ENCODE measurements at regions not wholly inside any gene's neighbourhood (a gene's known extent, or its start where the extent isn't known, plus 50 kb on each side); places are given as distances from the start of the nearest gene placed in this dataset.
"Not testable (repeated sequence)": the region's sequence is repeated elsewhere in the genome, so short reads cannot be mapped to it uniquely, and the experiment has no call there.

DNA sequence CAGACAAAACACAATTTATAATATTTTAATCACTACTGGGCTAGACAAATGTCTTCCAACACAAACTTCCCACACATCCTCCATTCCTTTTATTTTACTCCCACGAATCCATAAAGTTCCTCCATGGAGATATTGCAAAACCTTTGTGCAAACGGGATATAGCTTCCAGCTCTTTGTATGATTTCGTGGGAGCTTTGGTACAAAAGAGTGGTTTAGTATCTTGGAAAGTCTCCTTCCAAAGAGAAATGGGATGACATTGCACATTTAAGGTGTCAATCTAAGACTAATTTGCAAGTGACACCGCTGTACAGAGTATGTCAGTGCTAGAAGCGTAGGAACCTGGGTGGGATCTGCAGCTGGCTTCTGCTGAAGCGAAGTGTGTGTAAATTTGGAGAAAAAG is 455.2 kb upstream of the RUNX1 start:
- no peak for DNase-seq (ENCODE audit: low spot score)

DNA sequence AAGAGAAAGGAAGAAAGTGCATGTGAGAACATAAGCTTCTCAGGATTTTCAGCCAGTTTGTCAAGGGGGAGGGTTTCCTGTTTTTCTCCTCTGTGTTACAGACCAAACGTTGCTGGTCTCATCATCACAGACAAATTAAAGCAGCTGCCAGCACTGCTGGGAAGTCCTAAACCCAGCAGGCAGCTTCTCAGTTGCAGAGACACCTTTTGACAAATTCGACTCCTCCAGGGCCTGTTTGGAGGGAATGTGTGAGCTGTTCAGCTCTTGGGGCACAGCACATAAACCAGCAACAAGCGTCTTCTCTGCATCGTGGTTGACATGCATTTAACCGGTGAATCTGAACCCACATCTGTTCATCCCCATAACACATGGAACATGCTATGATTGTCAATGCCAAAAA is 454.6 kb upstream of the RUNX1 start:
- DNase-seq (ENCODE audit: low spot score), result no peak

DNA sequence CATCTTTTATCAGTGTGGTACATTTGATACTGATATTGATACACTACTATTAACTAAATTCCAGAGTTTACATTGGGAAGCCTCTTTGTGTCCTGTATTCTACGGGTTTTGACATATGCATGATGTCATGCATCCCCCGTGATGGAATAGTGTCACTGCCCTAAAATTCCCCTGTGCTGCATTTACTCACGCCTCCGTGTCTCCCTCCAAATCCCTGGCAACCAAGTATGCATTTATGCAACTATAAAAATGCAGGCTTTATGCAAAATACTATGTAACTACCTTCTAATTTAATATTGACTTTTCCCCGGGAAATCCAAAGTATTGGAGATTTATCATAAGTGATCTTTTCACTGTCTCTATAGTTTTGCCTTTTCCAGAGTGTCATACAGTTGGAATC is 453.7 kb upstream of the RUNX1 start:
- DNase-seq (ENCODE audit: low spot score), result no peak

GRCh38 chr21:35497522-35497921 is 448.4 kb upstream of the RUNX1 start:
- DNase-seq (ENCODE audit: low spot score), result not testable (repeated sequence)

DNA sequence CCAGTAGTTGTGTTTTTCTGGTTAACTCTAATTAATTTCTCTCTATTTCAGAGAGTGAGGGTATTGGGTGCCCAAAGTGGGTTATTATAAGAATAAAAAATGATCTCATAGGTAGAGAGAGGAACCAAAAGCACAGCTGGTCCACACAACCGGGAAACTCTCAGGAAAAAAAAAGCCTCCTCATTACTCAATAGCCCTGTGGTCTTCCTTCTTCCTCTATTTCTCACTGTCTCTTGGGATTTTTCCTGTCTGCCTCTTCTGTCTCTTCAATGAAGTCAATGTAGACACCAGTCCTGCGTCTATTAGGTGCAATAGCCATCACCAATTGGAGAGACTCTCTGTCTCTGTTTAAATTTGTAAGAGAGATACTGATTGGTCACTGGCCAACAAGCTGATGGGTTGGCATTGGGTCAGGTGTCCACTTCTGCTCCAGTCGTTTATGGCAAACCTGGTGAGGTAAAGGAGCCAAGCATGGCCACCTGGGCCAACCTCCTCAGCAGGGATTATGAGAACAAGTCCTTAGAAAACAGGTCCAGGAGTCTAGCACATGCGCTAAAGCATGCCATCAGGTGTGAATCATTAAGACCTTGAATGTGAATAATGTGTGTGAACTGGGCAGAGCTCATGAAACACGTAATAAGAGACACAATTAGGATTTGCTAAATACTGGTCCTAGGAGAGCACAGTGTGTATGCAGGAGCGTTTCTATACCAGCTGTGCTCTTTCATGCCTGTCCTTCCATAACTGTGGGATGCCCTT is 443.0 kb upstream of the RUNX1 start:
- DNase-seq (ENCODE audit: low spot score), result no peak

DNA sequence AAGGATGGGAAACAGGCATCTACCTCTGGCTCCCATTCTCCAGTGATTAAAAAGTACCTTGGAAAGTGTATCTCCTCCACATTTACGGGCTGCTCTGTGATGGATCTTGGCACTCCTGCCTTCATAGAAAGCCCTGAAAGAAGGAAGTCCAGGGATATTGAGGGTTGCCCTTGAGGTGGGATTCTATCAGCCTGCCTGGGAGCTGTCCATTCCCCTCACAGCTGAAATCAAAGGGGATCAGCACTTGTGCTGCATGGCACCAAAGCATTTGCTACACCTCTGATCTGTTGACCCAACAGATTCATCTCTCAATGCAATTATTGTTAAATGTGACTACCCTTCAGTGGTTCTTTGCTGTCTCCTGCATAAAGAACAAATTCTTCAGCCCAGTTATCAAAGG is 442.0 kb upstream of the RUNX1 start:
- DNase-seq (ENCODE audit: low spot score), result no peak

GRCh38 chr21:35489389-35489980 is 440.4 kb upstream of the RUNX1 start:
- DNase-seq (ENCODE audit: low spot score), result no peak

GRCh38 chr21:35488946-35489345 is 439.8 kb upstream of the RUNX1 start:
- DNase-seq (ENCODE audit: low spot score), result no peak

- no peak for DNase-seq (ENCODE audit: low spot score)
These were observed 436.3 kb upstream of the RUNX1 start for GRCh38 chr21:35485364-35485763.

- no peak for DNase-seq (ENCODE audit: low spot score)
These were observed 435.7 kb upstream of the RUNX1 start for GRCh38 chr21:35484851-35485250.

DNA sequence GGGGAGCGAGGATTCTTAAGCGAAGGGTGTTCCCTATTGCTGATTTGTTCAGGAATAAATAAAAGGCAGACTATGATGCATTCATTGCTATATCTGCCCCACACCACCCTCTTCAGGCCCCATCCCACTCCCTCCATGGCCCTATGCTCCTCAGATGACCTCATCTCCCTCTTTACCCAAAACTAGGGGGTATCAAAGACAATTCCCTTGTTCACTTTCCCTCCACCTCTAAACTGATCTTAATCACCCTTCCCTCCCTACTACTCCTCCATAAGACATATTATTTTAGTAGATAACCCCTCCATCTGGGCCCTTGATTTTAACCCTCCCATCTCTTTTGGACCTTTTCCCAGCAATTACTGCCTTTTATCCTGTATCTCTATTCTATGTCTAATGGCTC is 434.9 kb upstream of the RUNX1 start:
- DNase-seq (ENCODE audit: low spot score), result no peak

DNA sequence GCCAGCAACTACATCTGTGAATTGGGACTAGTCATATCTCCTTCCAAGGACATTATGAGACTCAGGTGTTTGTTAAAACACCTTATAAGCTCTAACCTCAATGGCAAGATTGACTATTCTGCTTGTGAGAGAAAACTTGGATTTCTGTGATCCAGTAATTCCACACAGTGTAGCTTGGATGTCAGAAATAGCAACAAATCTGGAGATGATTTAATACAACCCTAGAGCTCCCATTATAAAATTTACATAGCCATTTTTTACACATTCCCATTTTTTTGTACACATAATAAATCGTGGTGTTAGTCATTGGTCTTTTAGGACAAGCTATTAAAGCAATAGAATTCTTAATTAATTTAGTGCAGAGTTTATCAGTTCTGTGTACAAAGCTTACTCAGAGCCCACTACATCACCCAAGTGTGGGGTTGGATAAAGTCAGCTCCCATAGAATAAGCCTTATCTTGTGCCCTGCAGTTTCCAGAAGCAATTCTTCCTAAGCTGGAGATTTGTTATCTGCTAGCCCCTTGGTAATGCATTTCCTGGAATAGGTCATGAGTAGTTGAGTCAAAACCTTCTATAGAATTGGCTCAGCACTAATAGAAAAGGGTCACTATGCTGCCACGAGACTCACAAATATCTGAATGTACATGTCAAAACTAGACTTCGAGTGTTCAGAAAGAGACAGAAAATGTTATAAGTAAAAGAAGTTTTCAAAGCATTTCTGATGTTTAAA is 434.0 kb upstream of the RUNX1 start:
- DNase-seq (ENCODE audit: low spot score), result no peak

GRCh38 chr21:35482096-35482495 is 433.0 kb upstream of the RUNX1 start:
- no peak for DNase-seq (ENCODE audit: low spot score)

DNA sequence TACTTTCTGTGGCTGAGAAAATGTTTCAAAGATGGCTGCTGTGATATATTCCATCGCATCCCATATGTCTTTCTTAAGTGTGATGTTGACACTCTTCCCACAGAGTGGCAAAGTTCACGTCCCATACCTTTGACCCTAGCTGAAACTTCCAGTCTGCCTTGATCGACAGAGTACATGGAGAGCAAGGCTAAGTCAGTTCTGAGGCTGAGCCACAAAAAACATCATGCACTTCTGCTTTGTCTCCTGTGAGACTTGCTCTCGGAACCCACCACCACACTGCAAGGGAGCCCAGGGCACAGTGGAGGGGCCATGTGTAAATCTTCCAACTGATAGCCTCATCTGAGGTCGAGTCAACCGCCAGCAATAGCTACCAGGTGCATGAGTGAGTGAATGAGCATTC is 431.9 kb upstream of the RUNX1 start:
- no peak for DNase-seq (ENCODE audit: low spot score)

DNA sequence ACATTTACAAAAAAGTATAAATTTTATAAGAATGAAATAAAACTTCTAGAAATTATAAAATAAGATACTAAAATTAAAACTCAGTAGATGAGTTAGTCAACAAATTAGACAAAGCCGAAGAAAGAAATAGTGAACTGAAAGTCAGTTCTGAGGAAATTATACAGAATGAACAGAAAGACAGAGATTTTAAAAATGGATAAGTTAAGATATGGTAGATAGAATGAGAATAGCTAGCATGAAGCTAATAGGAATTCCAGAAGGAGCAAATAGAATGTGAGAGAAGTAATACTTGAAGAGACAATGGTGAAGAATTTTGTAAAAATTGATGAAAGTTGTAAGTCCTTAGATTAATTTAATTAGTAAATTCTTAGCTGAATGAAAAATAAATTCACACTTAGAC is 430.4 kb upstream of the RUNX1 start:
- DNase-seq (ENCODE audit: low spot score), result no peak

DNA sequence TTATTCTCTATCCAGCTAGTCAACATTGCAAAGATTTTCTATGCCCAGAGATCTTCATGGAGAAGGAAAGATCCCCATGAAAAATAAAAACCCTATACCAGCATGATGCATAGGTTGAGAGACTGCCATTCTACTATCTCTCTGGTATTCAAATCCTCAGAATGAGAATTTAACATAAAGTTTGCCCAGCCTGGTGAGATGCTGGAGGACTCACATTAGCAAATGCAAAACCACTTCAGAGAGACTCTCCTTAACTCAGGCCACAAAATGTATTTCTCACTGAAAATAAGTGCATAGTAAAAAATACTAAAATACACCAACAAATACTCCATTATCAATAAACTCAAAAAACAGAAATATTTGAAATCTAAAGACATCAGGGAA is 430.0 kb upstream of the RUNX1 start:
- DNase-seq (ENCODE audit: low spot score), result no peak

DNA sequence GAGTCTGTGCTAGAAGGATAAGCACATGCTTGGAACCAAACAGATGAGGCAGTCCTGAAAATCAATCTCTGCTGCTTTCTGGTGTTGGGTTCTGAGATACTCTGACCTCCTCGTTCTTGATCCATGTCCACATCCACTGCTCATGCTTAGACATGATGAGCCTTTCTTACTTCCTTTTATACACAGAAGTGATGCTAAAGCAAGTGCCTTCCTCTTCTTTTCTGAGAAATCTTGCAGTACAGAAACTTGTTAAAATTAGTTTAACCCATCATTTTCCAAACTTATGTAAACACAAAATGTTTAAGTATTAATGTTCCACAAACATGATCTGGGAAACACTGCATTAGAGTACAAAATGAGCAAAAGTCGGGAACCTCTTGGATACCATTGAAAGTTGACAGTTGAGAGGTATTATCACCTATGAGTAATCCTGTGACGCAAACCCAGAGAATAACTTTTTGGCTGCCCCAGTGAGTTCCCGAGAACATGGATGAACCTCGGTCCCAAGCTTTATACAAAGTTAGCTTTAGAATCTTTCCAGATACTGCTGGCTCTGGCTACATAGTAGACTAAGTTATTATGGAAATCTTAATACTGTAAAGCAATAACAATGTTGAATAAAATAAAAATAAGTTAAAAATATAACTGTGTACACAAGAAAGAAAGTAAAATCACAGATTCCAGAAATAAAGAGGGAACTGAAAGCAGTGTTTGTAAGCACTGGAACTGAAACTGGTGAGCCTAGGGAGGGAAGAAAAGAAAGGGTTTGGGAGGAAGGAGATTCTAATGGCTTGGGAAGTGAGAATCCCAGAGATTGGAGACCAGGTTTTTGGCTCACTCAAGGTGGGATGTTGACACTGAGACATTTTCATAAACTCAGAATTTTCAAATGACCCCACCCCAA is 429.3 kb upstream of the RUNX1 start:
- no peak for DNase-seq (ENCODE audit: low spot score)

GRCh38 chr21:35477622-35478021 is 428.5 kb upstream of the RUNX1 start:
- DNase-seq (ENCODE audit: low spot score), result no peak

DNA sequence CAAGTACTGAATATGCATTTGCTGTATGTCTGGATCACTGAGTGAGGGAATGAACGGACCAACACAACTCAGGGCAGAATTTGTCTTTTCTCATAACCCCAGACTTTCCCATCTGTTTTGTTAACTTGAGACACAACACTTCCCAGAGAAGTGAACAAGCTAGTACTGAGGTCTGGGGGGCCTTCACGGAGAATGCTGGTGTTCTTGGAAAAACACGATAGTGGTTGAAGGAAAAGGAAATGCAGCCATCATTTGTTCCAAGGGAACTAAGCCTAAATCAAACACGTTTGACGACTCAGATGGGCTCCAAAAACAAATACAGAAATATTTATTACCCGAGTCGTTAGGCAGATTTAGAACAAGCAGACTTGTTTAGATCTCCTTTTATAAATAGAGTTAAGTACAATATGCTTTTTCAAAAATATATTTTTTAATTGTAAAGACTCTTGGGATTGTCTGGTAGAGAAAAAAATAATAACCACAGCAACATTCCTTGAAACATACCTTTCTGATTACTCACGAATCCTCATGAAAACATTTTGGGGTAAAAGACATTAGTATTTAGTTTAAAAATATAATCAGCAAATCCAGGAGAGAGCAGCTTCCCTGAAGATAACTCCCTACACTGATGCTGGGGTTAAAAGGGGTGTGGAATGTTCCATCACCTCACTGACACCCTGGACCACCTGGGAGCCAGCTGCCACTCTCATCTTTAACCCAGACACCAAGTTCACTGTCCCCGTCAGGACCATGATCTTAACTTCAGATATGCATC is 427.7 kb upstream of the RUNX1 start:
- no peak for DNase-seq (ENCODE audit: low spot score)

DNA sequence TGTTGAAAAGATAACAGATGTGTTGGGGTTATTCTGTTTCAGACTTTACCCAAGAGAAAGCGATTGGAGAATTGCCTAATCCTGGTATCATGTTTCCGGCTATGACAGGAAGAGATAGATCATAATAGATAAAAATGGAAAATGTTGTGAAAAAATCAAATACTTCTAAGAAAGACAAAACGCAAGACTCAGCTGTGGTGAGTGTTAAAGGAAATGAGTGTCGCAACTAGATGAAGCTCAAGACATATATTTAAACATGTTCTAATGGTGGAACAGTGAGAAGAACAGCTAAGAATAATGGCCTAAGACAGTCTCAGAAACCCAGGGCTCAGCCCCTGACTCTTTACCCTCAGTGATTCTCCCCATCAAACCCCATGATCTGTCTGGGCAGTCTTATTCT is 426.7 kb upstream of the RUNX1 start:
- DNase-seq (ENCODE audit: low spot score), result no peak

GRCh38 chr21:35475009-35475408 is 425.9 kb upstream of the RUNX1 start:
- DNase-seq (ENCODE audit: low spot score), result no peak

Measured in SK-N-DZ (cell line).